Astrocyte of the spinal cord (primary cell): ENCODE measurements at regions not wholly inside any gene's neighbourhood (a gene's known extent, or its start where the extent isn't known, plus 50 kb on each side); places are given as distances from the start of the nearest gene placed in this dataset.

Experiments used
- DNase-seq: peaks from one replicate; pipeline ENCODE4 v3.0.0; 2011; ENCODE audit warnings: low read depth, low spot score
- H3K4me3 ChIP-seq: 2 replicates; pipeline ENCODE4 v1.5.1; 2011; ENCODE audit warnings: low read depth, mild to moderate bottlenecking, low read length, moderate library complexity
- CTCF ChIP-seq: IDR thresholded peaks from 2 replicates; pipeline ENCODE4 v1.5.1; 2012; ENCODE audit warnings: low read depth, mild to moderate bottlenecking, low read length, inconsistent platforms
- in situ Hi-C: cut with HindIII; loops from 2 replicates; pipeline ENCODE4 v1.10.0; 2017; ENCODE audit warnings: low sequenced_read_pairs

DNA sequence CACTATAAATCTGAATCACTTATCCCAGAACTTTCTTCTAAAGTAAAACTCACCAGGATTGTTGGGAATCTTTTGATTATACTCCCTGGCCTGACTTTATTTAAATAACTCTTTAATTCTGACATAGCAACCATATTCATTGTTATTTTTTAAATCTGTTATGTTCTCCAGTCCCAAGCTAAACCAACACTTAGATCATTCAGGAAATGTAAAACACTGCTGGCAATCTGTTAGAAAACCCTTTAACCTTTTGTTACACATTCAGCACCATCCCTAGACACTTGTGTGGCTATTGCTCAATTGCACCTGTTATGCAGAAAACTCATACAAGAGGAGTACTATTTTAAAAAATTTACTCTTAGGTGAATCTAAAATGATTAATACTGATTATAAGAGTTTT is 101.8 kb upstream of the NHSL1 start:
- in situ Hi-C loops = no loop called here

GRCh38 chr6:138605958-138606357 is 106.7 kb upstream of the NHSL1 start:
- no peak for DNase-seq
- in situ Hi-C loops = no loop called here
- no peak for TF ChIP-seq CTCF
- no peak overlapping the region for H3K4me3 ChIP-seq

More for the DNA sequence above, 101.8 kb upstream of the NHSL1 start:
- no peak overlapping the region for H3K4me3 ChIP-seq
- no peak for TF ChIP-seq CTCF
- peak; percentile 57 for DNase-seq

DNA sequence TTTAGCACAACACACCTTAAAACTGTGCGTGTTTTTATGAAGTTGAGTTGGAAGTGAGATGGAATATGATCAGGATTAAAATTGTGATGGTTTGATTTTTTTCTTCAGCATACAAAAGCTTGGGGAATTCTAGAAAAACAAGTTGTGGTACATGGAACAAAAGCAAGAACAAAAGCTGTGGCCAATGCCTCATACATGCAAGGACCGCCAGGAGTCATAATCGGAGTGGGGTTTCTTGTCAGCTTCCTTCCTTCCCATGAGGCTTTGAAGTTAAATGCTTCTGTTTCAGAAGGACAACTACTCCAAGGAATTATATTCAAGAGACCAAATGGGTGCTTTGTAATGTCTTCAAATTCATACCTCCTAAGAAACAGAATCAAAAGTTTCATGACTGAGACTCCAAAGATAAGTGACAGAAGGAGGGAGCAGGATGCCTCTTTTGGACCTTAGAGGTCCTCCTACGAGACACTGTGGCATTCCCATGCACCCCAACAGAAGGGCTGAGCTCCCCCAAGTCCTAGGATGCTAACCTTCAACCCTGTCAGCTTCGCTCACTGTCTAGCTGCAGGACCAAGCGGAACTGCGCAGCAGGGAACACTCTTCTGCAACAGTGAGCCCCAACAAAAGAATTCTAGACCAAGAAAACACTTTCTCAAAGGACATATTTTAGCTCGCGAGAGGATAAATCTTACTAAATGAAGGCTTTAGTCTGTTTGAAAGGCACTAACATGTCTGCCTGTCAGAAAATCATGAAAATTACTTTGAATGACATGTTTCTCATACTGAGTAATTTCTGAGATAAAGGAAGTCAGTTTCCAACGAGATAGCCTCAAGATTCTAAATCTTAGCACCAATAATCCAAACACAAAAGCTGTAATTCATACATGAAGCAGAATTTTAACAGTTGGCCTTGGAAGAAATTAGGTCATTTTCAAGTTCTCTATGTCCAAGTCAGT is 108.5 kb upstream of the NHSL1 start:
- TF ChIP-seq CTCF = peak; percentile 8
- H3K4me3 ChIP-seq = no peak overlapping the region
- peak; percentile 51 for DNase-seq
- in situ Hi-C loops = no loop called here

DNA sequence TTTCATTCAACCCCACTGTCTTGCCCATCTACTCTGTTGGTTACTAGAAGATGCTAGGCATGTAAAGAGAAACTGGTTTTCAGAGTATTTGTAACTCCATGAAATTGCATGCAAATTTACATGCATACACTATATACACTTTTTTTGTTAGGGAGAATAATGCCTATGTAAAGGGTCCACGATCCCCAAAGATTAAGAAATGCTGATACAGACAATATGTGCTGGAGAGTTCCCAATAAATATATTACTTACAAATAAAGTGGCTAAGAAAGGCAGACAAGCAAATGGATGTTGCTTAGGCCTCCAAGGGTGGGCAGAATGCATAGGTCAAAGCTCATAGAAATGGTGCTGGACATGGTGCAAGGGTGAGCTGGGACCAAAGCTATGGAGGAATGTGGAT is 109.6 kb upstream of the NHSL1 start:
- no peak for DNase-seq
- H3K4me3 ChIP-seq = no peak overlapping the region
- in situ Hi-C loops = no loop called here
- no peak for TF ChIP-seq CTCF

- in situ Hi-C loops = no loop called here
- peak; percentile 48 for DNase-seq
- no peak overlapping the region for H3K4me3 ChIP-seq
- no peak for TF ChIP-seq CTCF
These were observed 110.6 kb upstream of the NHSL1 start for GRCh38 chr6:138609801-138610430.

- no peak overlapping the region for H3K4me3 ChIP-seq
- in situ Hi-C loops = no loop called here
- no peak for TF ChIP-seq CTCF
- no peak for DNase-seq
These were observed 111.5 kb upstream of the NHSL1 start for GRCh38 chr6:138610816-138611215.
